ENCODE measurements at regions not wholly inside any gene's neighbourhood (a gene's known extent, or its start where the extent isn't known, plus 50 kb on each side); places are given as distances from the start of the nearest gene placed in this dataset.

- TF ChIP-seq TAF1 (IDR thresholded peaks at IDR 0.05; ENCODE audit: borderline replicate concordance, low read depth, low read length) (no peak), POLR2A (IDR thresholded peaks at IDR 0.05; ENCODE audit: low read depth, low read length) (no peak), POLR2AphosphoS5 (IDR thresholded peaks at IDR 0.05; ENCODE audit: low read depth, low read length) (no peak)
Observed at GRCh38 chr16:51255349-51255972, 104.4 kb upstream of the SALL1 start.

All from GM12892 (cell line).